ENCODE measurements at regions not wholly inside any gene's neighbourhood (a gene's known extent, or its start where the extent isn't known, plus 50 kb on each side); places are given as distances from the start of the nearest gene placed in this dataset.
A peak's percentile ranks its signal among the peaks of the same experiment; 100 is the strongest.

GRCh38 chr2:14423145-14423906 lies 209.2 kb upstream of the LRATD1 start:
- H3K9me3 ChIP-seq (ENCODE audit: severe bottlenecking) = no peaks in the 10 kb centered on the region
- ATAC-seq (ENCODE audit: low read depth) (no peak), DNase-seq (ENCODE audit: low spot score) (no peak)
- no peaks in the 10 kb centered on the region for H3K4me1 ChIP-seq (ENCODE audit: insufficient read depth, poor library complexity, severe bottlenecking)
- H3K36me3 ChIP-seq (ENCODE audit: low read depth) = no peaks in the 10 kb centered on the region
- no peak overlapping the region for H3K4me3 ChIP-seq (ENCODE audit: severe bottlenecking)
- TF ChIP-seq CTCF (IDR thresholded peaks at IDR 0.05; ENCODE audit: poor library complexity, severe bottlenecking) = no peak
- no peak overlapping the region for H3K27ac ChIP-seq (ENCODE audit: poor library complexity, severe bottlenecking)
- no peaks in the 10 kb centered on the region for H3K27me3 ChIP-seq (ENCODE audit: insufficient read depth, poor library complexity, severe bottlenecking)

GRCh38 chr2:14424478-14425390 lies 207.8 kb upstream of the LRATD1 start:
- H3K9me3 ChIP-seq (ENCODE audit: severe bottlenecking) = no peaks in the 10 kb centered on the region
- TF ChIP-seq CTCF (IDR thresholded peaks at IDR 0.05; ENCODE audit: poor library complexity, severe bottlenecking) = no peak
- ATAC-seq (ENCODE audit: low read depth) = no peak
- H3K36me3 ChIP-seq (ENCODE audit: low read depth) = no peaks in the 10 kb centered on the region
- no peaks in the 10 kb centered on the region for H3K4me1 ChIP-seq (ENCODE audit: insufficient read depth, poor library complexity, severe bottlenecking)
- no peak overlapping the region for H3K4me3 ChIP-seq (ENCODE audit: severe bottlenecking)
- no peaks in the 10 kb centered on the region for H3K27me3 ChIP-seq (ENCODE audit: insufficient read depth, poor library complexity, severe bottlenecking)
- no peak overlapping the region for H3K27ac ChIP-seq (ENCODE audit: poor library complexity, severe bottlenecking)
- DNase-seq (ENCODE audit: low spot score) = no peak

- no peak for ATAC-seq (ENCODE audit: low read depth)
- no peaks in the 10 kb centered on the region for H3K36me3 ChIP-seq (ENCODE audit: low read depth)
- no peaks in the 10 kb centered on the region for H3K9me3 ChIP-seq (ENCODE audit: severe bottlenecking)
- no peak for DNase-seq (ENCODE audit: low spot score)
- H3K27ac ChIP-seq (ENCODE audit: poor library complexity, severe bottlenecking) = no peak overlapping the region
- no peak for TF ChIP-seq CTCF (IDR thresholded peaks at IDR 0.05; ENCODE audit: poor library complexity, severe bottlenecking)
- no peaks in the 10 kb centered on the region for H3K27me3 ChIP-seq (ENCODE audit: insufficient read depth, poor library complexity, severe bottlenecking)
- H3K4me3 ChIP-seq (ENCODE audit: severe bottlenecking) = no peak overlapping the region
- H3K4me1 ChIP-seq (ENCODE audit: insufficient read depth, poor library complexity, severe bottlenecking) = no peaks in the 10 kb centered on the region
Measured at GRCh38 chr2:14425869-14426268, 206.6 kb upstream of the LRATD1 start.

GRCh38 chr2:14428056-14428455 lies 204.5 kb upstream of the LRATD1 start:
- no peaks in the 10 kb centered on the region for H3K36me3 ChIP-seq (ENCODE audit: low read depth)
- H3K27me3 ChIP-seq (ENCODE audit: insufficient read depth, poor library complexity, severe bottlenecking) = no peaks in the 10 kb centered on the region
- DNase-seq (ENCODE audit: low spot score) (no peak), ATAC-seq (ENCODE audit: low read depth) (peak; percentile 36; the same call in 1 of the 3 replicates)
- no peaks in the 10 kb centered on the region for H3K4me1 ChIP-seq (ENCODE audit: insufficient read depth, poor library complexity, severe bottlenecking)
- TF ChIP-seq CTCF (IDR thresholded peaks at IDR 0.05; ENCODE audit: poor library complexity, severe bottlenecking) = peak; percentile 51
- no peak overlapping the region for H3K4me3 ChIP-seq (ENCODE audit: severe bottlenecking)
- H3K9me3 ChIP-seq (ENCODE audit: severe bottlenecking) = no peaks in the 10 kb centered on the region
- H3K27ac ChIP-seq (ENCODE audit: poor library complexity, severe bottlenecking) = no peak overlapping the region

Measured in RWPE2 (cell line).